ACC112 (cell line): ENCODE measurements at regions not wholly inside any gene's neighbourhood (a gene's known extent, or its start where the extent isn't known, plus 50 kb on each side); places are given as distances from the start of the nearest gene placed in this dataset.
"Not testable (repeated sequence)": the region's sequence is repeated elsewhere in the genome, so short reads cannot be mapped to it uniquely, and the experiment has no call there.

Source experiments
- H2AFZ ChIP-seq: fragments of 200-600 bp; sonication (generic); one replicate; pipeline ENCODE4 v1.6.0; 2017; ENCODE audit warnings: antibody characterized with exemption, low read length; ENCODE audit not compliant: unreplicated experiment
- H3K27ac ChIP-seq: fragments of 200-600 bp; sonication (generic); 2 replicates; pipeline ENCODE4 v1.5.1; 2014; ENCODE audit warnings: low read depth, mild to moderate bottlenecking, antibody characterized with exemption, low read length, moderate library complexity
- H3K27me3 ChIP-seq: fragments of 200-600 bp; sonication (generic); 2 replicates; pipeline ENCODE4 v1.6.1; 2014; ENCODE audit warnings: mild to moderate bottlenecking, antibody characterized with exemption, low read length, moderate library complexity, mixed read lengths; ENCODE audit not compliant: insufficient read depth
- H3K36me3 ChIP-seq: fragments of 200-600 bp; sonication (generic); 2 replicates; pipeline ENCODE4 v1.6.1; 2016; ENCODE audit warnings: mild to moderate bottlenecking, antibody characterized with exemption, low read length, moderate library complexity, mixed read lengths; ENCODE audit not compliant: insufficient read depth
- H3K4me1 ChIP-seq: fragments of 200-600 bp; sonication (generic); one replicate; pipeline ENCODE4 v1.6.1; 2016; ENCODE audit warnings: low read length, mixed read lengths; ENCODE audit not compliant: insufficient read depth, unreplicated experiment, control insufficient read depth
- H3K4me3 ChIP-seq: fragments of 200-600 bp; sonication (generic); 2 replicates; pipeline ENCODE4 v1.5.1; 2014; ENCODE audit warnings: mild to moderate bottlenecking, low read depth, low read length
- H3K79me2 ChIP-seq: fragments of 200-600 bp; sonication (generic); one replicate; pipeline ENCODE4 v1.6.0; 2016; ENCODE audit warnings: low read length; ENCODE audit not compliant: control insufficient read depth, unreplicated experiment, insufficient read depth

DNA sequence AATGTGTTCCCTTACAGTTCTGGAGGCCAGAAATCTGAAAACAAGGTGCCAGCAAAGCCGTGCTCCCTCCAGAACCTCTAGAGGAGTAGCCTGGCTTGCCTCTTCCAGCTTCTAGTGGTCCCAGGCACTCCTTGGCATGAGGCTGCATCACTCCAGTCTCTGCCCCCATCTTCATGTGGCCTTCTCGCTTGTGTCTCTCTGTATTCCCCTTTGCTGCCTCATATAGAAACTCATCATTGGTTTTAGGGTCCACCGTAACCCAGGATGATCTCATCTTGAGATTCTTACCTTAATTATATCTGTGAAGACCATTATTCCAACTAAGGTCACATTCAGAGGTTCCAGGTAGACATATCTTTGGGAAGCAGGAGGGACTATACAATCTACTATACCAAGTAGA lies 182.4 kb downstream of the SKIDA1 start:
- H3K27me3 ChIP-seq: no peaks in the 10 kb centered on the region
- no peaks in the 10 kb centered on the region for H3K36me3 ChIP-seq
- no peak overlapping the region for H2AFZ ChIP-seq
- peaks cover 8% of the 10 kb centered on the region for H3K4me1 ChIP-seq
- H3K27ac ChIP-seq: no peak overlapping the region
- no peak overlapping the region for H3K4me3 ChIP-seq
- H3K79me2 ChIP-seq: no peaks in the 10 kb centered on the region

DNA sequence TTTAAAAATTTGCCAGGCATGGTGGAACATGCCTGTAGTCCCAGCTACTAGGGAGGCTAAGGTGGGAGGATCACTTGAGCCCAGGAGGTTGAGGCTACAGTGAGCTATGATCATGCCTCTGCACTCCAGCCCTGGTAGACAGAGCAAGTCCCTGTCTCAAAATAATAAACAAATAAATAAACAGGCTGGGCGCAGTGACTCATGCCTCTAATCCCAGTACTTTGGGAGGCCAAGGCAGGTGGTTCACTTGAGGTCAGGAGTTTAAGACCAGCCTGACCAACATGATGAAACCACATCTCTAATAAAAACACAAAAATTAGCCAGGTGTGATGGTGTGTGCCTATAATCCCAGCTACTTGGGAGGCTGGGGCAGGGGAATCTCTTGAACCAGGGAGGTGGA lies 183.0 kb downstream of the SKIDA1 start:
- H3K4me1 ChIP-seq: peaks cover 11% of the 10 kb centered on the region
- H3K36me3 ChIP-seq, H3K4me3 ChIP-seq, H3K27ac ChIP-seq, H3K79me2 ChIP-seq, H3K27me3 ChIP-seq, H2AFZ ChIP-seq: not testable (repeated sequence)

DNA sequence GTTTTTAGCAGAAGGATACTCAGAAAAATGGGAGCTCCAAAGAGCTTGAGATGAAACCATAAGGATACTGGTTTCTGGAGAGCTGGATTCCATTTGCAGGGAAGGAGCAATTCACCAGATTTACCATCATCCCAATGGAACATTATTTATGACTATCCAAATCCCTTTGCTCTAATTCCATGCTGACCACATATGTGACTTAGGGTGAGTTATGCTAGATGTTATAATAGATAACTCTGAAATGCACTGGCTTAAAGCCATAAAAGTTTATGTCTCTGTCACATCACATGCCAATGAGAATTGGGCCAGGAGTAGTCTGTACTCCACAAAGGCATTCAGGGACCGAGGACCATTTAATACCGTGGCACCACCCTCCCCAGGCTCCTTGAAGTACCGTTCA lies 185.2 kb downstream of the SKIDA1 start:
- H3K27ac ChIP-seq: no peak overlapping the region

GRCh38 chr10:21337171-21337792 lies 188.2 kb downstream of the SKIDA1 start:
- H3K36me3 ChIP-seq: no peaks in the 10 kb centered on the region
- peaks cover 45% of the 10 kb centered on the region for H3K4me1 ChIP-seq
- no peaks in the 10 kb centered on the region for H3K27me3 ChIP-seq
- H3K4me3 ChIP-seq: no peak overlapping the region
- peak overlapping the region; percentile 54 for H3K27ac ChIP-seq
- no peaks in the 10 kb centered on the region for H3K79me2 ChIP-seq
- no peak overlapping the region for H2AFZ ChIP-seq

More for the DNA sequence above, 185.2 kb downstream of the SKIDA1 start:
- H3K27me3 ChIP-seq: no peaks in the 10 kb centered on the region
- no peaks in the 10 kb centered on the region for H3K79me2 ChIP-seq
- no peak overlapping the region for H2AFZ ChIP-seq
- no peak overlapping the region for H3K4me3 ChIP-seq
- peaks cover 30% of the 10 kb centered on the region for H3K4me1 ChIP-seq
- H3K36me3 ChIP-seq: no peaks in the 10 kb centered on the region

- H3K27ac ChIP-seq: peak overlapping the region; percentile 87
- peak overlapping the region; percentile 26 for H2AFZ ChIP-seq
- no peaks in the 10 kb centered on the region for H3K36me3 ChIP-seq
- H3K79me2 ChIP-seq: no peaks in the 10 kb centered on the region
- peaks cover 45% of the 10 kb centered on the region for H3K4me1 ChIP-seq
- peak overlapping the region; percentile 49 for H3K4me3 ChIP-seq
- no peaks in the 10 kb centered on the region for H3K27me3 ChIP-seq
These were observed 188.9 kb downstream of the SKIDA1 start for GRCh38 chr10:21336476-21337170.

DNA sequence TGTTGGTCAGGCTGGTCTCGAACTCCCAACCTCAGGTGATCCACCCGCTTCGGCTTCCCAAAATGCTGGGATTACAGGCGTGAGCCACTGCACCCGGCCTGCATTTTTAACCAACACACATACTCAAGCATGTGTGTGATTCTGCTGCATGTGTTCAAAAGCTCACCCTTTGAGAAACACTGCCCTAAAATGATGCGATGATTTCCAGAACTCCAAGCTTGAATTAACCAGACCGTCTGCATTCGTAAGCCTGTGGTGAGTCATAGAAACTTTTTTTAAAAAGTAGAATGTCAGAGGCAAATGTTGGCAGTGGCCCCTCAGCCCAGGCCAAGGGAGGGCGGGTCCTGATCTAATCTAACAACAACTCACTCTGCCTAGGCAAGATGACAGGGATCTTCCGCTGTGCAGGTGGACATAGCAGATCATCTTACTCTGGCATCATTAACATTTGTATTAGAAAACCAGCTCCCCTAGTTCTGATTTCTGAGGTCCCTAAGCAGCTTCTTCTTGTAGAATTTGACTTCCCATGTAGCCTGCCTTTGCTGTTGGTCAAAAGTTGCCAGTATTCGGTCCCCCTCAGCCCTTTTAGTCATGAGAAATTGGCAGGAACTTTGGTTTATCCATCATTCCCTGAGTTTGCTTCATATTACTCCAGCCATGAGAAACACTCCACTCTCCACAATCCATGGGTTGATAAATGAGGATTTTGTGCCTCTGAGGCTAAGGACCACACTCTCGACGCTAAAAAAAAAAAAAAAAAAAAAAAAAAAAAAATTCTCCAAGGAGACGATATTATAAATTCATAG lies 190.4 kb downstream of the SKIDA1 start:
- peak overlapping the region; percentile 78 for H3K27ac ChIP-seq
- H3K36me3 ChIP-seq: no peaks in the 10 kb centered on the region
- H3K4me1 ChIP-seq: peaks cover 44% of the 10 kb centered on the region
- no peaks in the 10 kb centered on the region for H3K79me2 ChIP-seq
- H2AFZ ChIP-seq: no peak overlapping the region
- no peak overlapping the region for H3K4me3 ChIP-seq
- no peaks in the 10 kb centered on the region for H3K27me3 ChIP-seq

- H2AFZ ChIP-seq: no peak overlapping the region
- H3K27me3 ChIP-seq: no peaks in the 10 kb centered on the region
- H3K4me1 ChIP-seq: peaks cover 27% of the 10 kb centered on the region
These were observed 194.9 kb downstream of the SKIDA1 start for GRCh38 chr10:21330628-21331020.

GRCh38 chr10:21329995-21330627 lies 195.4 kb downstream of the SKIDA1 start:
- Histone ChIP-seq H3K27ac (peak overlapping the region; percentile 86), H3K4me3 (no peak overlapping the region), H3K27me3 (no peaks in the 10 kb centered on the region), H3K36me3 (no peaks in the 10 kb centered on the region), H3K79me2 (no peaks in the 10 kb centered on the region), H3K4me1 (peaks cover 22% of the 10 kb centered on the region), H2AFZ (no peak overlapping the region)

More at GRCh38 chr10:21330628-21331020, 194.9 kb downstream of the SKIDA1 start:
- Histone ChIP-seq H3K36me3 (no peaks in the 10 kb centered on the region), H3K27ac (peak overlapping the region; percentile 65), H3K79me2 (no peaks in the 10 kb centered on the region), H3K4me3 (no peak overlapping the region)

- H3K36me3 ChIP-seq: no peaks in the 10 kb centered on the region
- no peak overlapping the region for H3K4me3 ChIP-seq
- H3K79me2 ChIP-seq: no peaks in the 10 kb centered on the region
- H3K4me1 ChIP-seq: peaks cover 9% of the 10 kb centered on the region
- no peak overlapping the region for H2AFZ ChIP-seq
- H3K27ac ChIP-seq: no peak overlapping the region
- no peaks in the 10 kb centered on the region for H3K27me3 ChIP-seq
These were observed 198.0 kb downstream of the SKIDA1 start for GRCh38 chr10:21327289-21327993.
